Thoracic aorta (tissue), 2 donors: ENCODE measurements at regions not wholly inside any gene's neighbourhood (a gene's known extent, or its start where the extent isn't known, plus 50 kb on each side); places are given as distances from the start of the nearest gene placed in this dataset.

Experiments used
- ATAC-seq: fragments of 150-250 bp; one replicate; pipeline ENCODE4 v1.8.0; 2017; ENCODE audit warnings: low read depth; ENCODE audit not compliant: insufficient number of reproducible peaks, low FRiP score
- DNase-seq: peaks from one replicate; pipeline ENCODE4 v3.0.0-alpha.2; 2020; ENCODE audit warnings: low spot score
- H3K27ac ChIP-seq, 2 donors: fragments of 200-600 bp; sonication (generic); 1 replicate in 1 of 2; 2 replicates in 1 of 2; pipeline ENCODE4 v1.5.1; 2016; ENCODE audit warnings: mild to moderate bottlenecking in 2 of 2, moderate library complexity in 2 of 2
- H3K27me3 ChIP-seq: fragments of 200-600 bp; sonication (generic); replicated peaks from 2 replicates; pipeline ENCODE4 v1.6.0; 2016; ENCODE audit warnings: mild to moderate bottlenecking; ENCODE audit not compliant: insufficient read depth
- H3K36me3 ChIP-seq: fragments of 200-600 bp; sonication (generic); one replicate; pipeline ENCODE4 v1.5.1; 2016
- H3K4me1 ChIP-seq, 2 donors: fragments of 200-600 bp; sonication (generic); 1 replicate in 1 of 2; 2 replicates in 1 of 2; pipeline versions ENCODE4 v1.5.1 to v1.6.0; 2016; ENCODE audit warnings: low read depth in 2 of 2, mild to moderate bottlenecking in 1 of 2; ENCODE audit not compliant: control insufficient read depth in 1 of 2
- H3K4me3 ChIP-seq: fragments of 200-600 bp; sonication (generic); 2 replicates; pipeline ENCODE4 v1.5.1; 2016; ENCODE audit warnings: mild to moderate bottlenecking
- H3K9me3 ChIP-seq: fragments of 200-600 bp; sonication (generic); 2 replicates; pipeline ENCODE4 v1.5.1; 2016
- CTCF ChIP-seq: fragments of 200-600 bp; sonication (generic); IDR thresholded peaks from one replicate; pipeline ENCODE4 v1.5.1; 2019; ENCODE audit warnings: antibody characterized with exemption

GRCh38 chr3:153254361-153254760 is 92.3 kb downstream of the RAP2B start:
- Histone ChIP-seq H3K4me1 (peaks cover 5% of the 10 kb centered on the region in 2 donors), H3K9me3 (no peaks in the 10 kb centered on the region), H3K27ac (no peak overlapping the region), H3K36me3 (no peaks in the 10 kb centered on the region), H3K4me3 (no peak overlapping the region), H3K27me3 (no peaks in the 10 kb centered on the region)
- ATAC-seq: no peak
- DNase-seq: no peak
- no peak for TF ChIP-seq CTCF

GRCh38 chr3:153257673-153258351 is 95.8 kb downstream of the RAP2B start:
- H3K36me3 ChIP-seq: no peaks in the 10 kb centered on the region
- no peaks in the 10 kb centered on the region for H3K27me3 ChIP-seq
- TF ChIP-seq CTCF: no peak
- no peak for DNase-seq
- no peak overlapping the region for H3K4me3 ChIP-seq
- H3K27ac ChIP-seq: no peak overlapping the region
- H3K9me3 ChIP-seq: no peaks in the 10 kb centered on the region
- no peak for ATAC-seq
- no peaks in the 10 kb centered on the region for H3K4me1 ChIP-seq

- H3K4me3 ChIP-seq: no peak overlapping the region
- DNase-seq (no peak), ATAC-seq (no peak)
- no peaks in the 10 kb centered on the region for H3K4me1 ChIP-seq
- TF ChIP-seq CTCF: no peak
- H3K36me3 ChIP-seq: no peaks in the 10 kb centered on the region
- H3K9me3 ChIP-seq: no peaks in the 10 kb centered on the region
- H3K27ac ChIP-seq: no peak overlapping the region
- no peaks in the 10 kb centered on the region for H3K27me3 ChIP-seq
Observed at GRCh38 chr3:153259956-153260355, 97.9 kb downstream of the RAP2B start.

- no peak for DNase-seq
- Histone ChIP-seq H3K4me1 (no peaks in the 10 kb centered on the region), H3K27me3 (no peaks in the 10 kb centered on the region), H3K36me3 (no peaks in the 10 kb centered on the region), H3K4me3 (no peak overlapping the region), H3K9me3 (no peaks in the 10 kb centered on the region), H3K27ac (no peak overlapping the region)
- no peak for ATAC-seq
- no peak for TF ChIP-seq CTCF
Observed at GRCh38 chr3:153260681-153261080, 98.7 kb downstream of the RAP2B start.

- ATAC-seq: no peak
Observed at GRCh38 chr3:153266619-153267018, 104.6 kb downstream of the RAP2B start.

More at GRCh38 chr3:153266619-153267018, 104.6 kb downstream of the RAP2B start:
- Histone ChIP-seq H3K4me3 (no peak overlapping the region), H3K27ac (no peak overlapping the region), H3K27me3 (no peaks in the 10 kb centered on the region), H3K4me1 (no peaks in the 10 kb centered on the region), H3K36me3 (no peaks in the 10 kb centered on the region), H3K9me3 (no peaks in the 10 kb centered on the region)
- no peak for TF ChIP-seq CTCF
- no peak for DNase-seq
